Neural progenitor cell (in vitro differentiated cells): ENCODE measurements at regions not wholly inside any gene's neighbourhood (a gene's known extent, or its start where the extent isn't known, plus 50 kb on each side); places are given as distances from the start of the nearest gene placed in this dataset.

ENCODE experiments used
- DNase-seq: peaks from one replicate; pipeline ENCODE4 v3.0.0-alpha.2; 2016; ENCODE audit warnings: low spot score
- H2AFZ ChIP-seq: fragments of 200-600 bp; sonication (generic); replicated peaks from 2 replicates; pipeline ENCODE4 v1.6.1; 2016; ENCODE audit warnings: antibody characterized with exemption
- H3F3A ChIP-seq: fragments of 200-600 bp; sonication (generic); 2 replicates; pipeline ENCODE4 v1.6.1; 2016; ENCODE audit warnings: antibody characterized with exemption, low read depth
- H3K27ac ChIP-seq: fragments of 200-600 bp; sonication (generic); 2 replicates; pipeline ENCODE4 v1.5.1; 2016; ENCODE audit warnings: mild to moderate bottlenecking
- H3K27me3 ChIP-seq: fragments of 200-600 bp; sonication (generic); 2 replicates; pipeline ENCODE4 v1.6.1; 2016; ENCODE audit warnings: mild to moderate bottlenecking, moderate library complexity
- H3K36me3 ChIP-seq: fragments of 200-600 bp; sonication (generic); 2 replicates; pipeline ENCODE4 v1.5.1; 2016
- H3K4me1 ChIP-seq: fragments of 200-600 bp; sonication (generic); 2 replicates; pipeline ENCODE4 v1.6.1; 2016; ENCODE audit warnings: mixed run types
- H3K4me2 ChIP-seq: fragments of 200-600 bp; sonication (generic); 2 replicates; pipeline ENCODE4 v1.6.1; 2016
- H3K4me3 ChIP-seq: fragments of 200-600 bp; sonication (generic); 2 replicates; pipeline ENCODE4 v1.5.1; 2016
- H3K79me2 ChIP-seq: fragments of 200-600 bp; sonication (generic); 2 replicates; pipeline ENCODE4 v1.6.1; 2016; ENCODE audit warnings: low read depth
- H3K9ac ChIP-seq: fragments of 200-600 bp; sonication (generic); 2 replicates; pipeline ENCODE4 v1.6.1; 2016
- H3K9me3 ChIP-seq: fragments of 200-600 bp; sonication (generic); 2 replicates; pipeline ENCODE4 v1.5.1; 2016; ENCODE audit warnings: low read depth
- H4K20me1 ChIP-seq: fragments of 200-600 bp; sonication (generic); 2 replicates; pipeline ENCODE4 v1.6.1; 2016; ENCODE audit warnings: low read depth
- H3K27ac Mint-ChIP-seq: 3 replicates; pipeline ENCODE4 v1.8.0; 2021; ENCODE audit warnings: mixed read lengths
- H3K27me3 Mint-ChIP-seq: 2 replicates; pipeline ENCODE4 v1.8.0; 2022; ENCODE audit warnings: low read depth, mild to moderate bottlenecking, inconsistent platforms, moderate library complexity, mixed read lengths; ENCODE audit not compliant: insufficient read depth
- H3K36me3 Mint-ChIP-seq: 3 replicates; pipeline ENCODE4 v1.8.0; 2021; ENCODE audit warnings: mixed read lengths
- H3K4me1 Mint-ChIP-seq: 3 replicates; pipeline ENCODE4 v1.8.0; 2021; ENCODE audit warnings: mixed read lengths
- H3K4me3 Mint-ChIP-seq: 3 replicates; pipeline ENCODE4 v1.8.0; 2021; ENCODE audit warnings: mild to moderate bottlenecking, moderate library complexity, mixed read lengths
- H3K9me3 Mint-ChIP-seq: 3 replicates; pipeline ENCODE4 v1.8.0; 2020; ENCODE audit warnings: mixed read lengths
- CTCF ChIP-seq: fragments of 200-600 bp; sonication (generic); IDR thresholded peaks from 2 replicates; pipeline ENCODE4 v1.5.1; 2017; ENCODE audit warnings: antibody characterized with exemption, mild to moderate bottlenecking
- EZH2 ChIP-seq: fragments of 200-600 bp; sonication (generic); IDR thresholded peaks from 2 replicates; pipeline ENCODE4 v1.6.1; 2017; ENCODE audit warnings: antibody characterized with exemption, mild to moderate bottlenecking, moderate library complexity
- EZH2phosphoT487 ChIP-seq: fragments of 200-600 bp; sonication (generic); IDR thresholded peaks from 2 replicates; pipeline ENCODE4 v1.6.1; 2017; ENCODE audit warnings: antibody characterized with exemption

- Histone ChIP-seq H3K9me3 (no peaks in the 10 kb centered on the region), H2AFZ (no peak overlapping the region), H3K79me2 (no peaks in the 10 kb centered on the region), H3K27me3 (peaks cover 32% of the 10 kb centered on the region), H4K20me1 (peaks cover 10% of the 10 kb centered on the region), H3K4me3 (no peak overlapping the region), H3F3A (peaks cover 17% of the 10 kb centered on the region), H3K4me2 (peak overlapping the region; percentile 55), H3K9ac (no peak overlapping the region), H3K27ac (peak overlapping the region; percentile 88), H3K36me3 (no peaks in the 10 kb centered on the region), H3K4me1 (peaks cover 21% of the 10 kb centered on the region)
- Mint-ChIP-seq H3K9me3 (peaks cover 2% of the 10 kb centered on the region), H3K4me1 (peaks cover 15% of the 10 kb centered on the region), H3K27me3 (peaks cover 15% of the 10 kb centered on the region), H3K27ac (no peak overlapping the region), H3K4me3 (no peak overlapping the region), H3K36me3 (no peaks in the 10 kb centered on the region)
- peak; percentile 88 for DNase-seq
- TF ChIP-seq EZH2: no peak
- no peak for TF ChIP-seq EZH2phosphoT487
- TF ChIP-seq CTCF: no peak
Observed at GRCh38 chr9:97747201-97747965, 50.2 kb upstream of the XPA start.

GRCh38 chr9:97748525-97748924 lies 51.4 kb upstream of the XPA start:
- peaks cover 18% of the 10 kb centered on the region for H3K27me3 Mint-ChIP-seq

GRCh38 chr9:97749928-97750327 lies 52.8 kb upstream of the XPA start:
- Histone ChIP-seq H3K9ac (no peak overlapping the region), H3K27me3 (peaks cover 6% of the 10 kb centered on the region), H3K27ac (no peak overlapping the region), H2AFZ (no peak overlapping the region), H3K9me3 (peaks cover 4% of the 10 kb centered on the region), H3K4me1 (peaks cover 21% of the 10 kb centered on the region), H3K4me3 (no peak overlapping the region), H3K36me3 (no peaks in the 10 kb centered on the region), H3K79me2 (no peaks in the 10 kb centered on the region), H3F3A (peaks cover 17% of the 10 kb centered on the region), H3K4me2 (no peak overlapping the region), H4K20me1 (peaks cover 10% of the 10 kb centered on the region)
- no peak overlapping the region for H3K4me3 Mint-ChIP-seq
- H3K9me3 Mint-ChIP-seq: peaks cover 3% of the 10 kb centered on the region
- H3K4me1 Mint-ChIP-seq: peaks cover 15% of the 10 kb centered on the region
- H3K27me3 Mint-ChIP-seq: peaks cover 14% of the 10 kb centered on the region
- no peak for DNase-seq
- TF ChIP-seq CTCF (no peak), EZH2phosphoT487 (no peak), EZH2 (no peak)
- H3K27ac Mint-ChIP-seq: no peak overlapping the region
- H3K36me3 Mint-ChIP-seq: no peaks in the 10 kb centered on the region

More at GRCh38 chr9:97748525-97748924, 51.4 kb upstream of the XPA start:
- Mint-ChIP-seq H3K4me1 (peaks cover 15% of the 10 kb centered on the region), H3K27ac (no peak overlapping the region), H3K4me3 (no peak overlapping the region), H3K36me3 (no peaks in the 10 kb centered on the region), H3K9me3 (peaks cover 2% of the 10 kb centered on the region)
- H4K20me1 ChIP-seq: peaks cover 10% of the 10 kb centered on the region
- H3F3A ChIP-seq: peaks cover 17% of the 10 kb centered on the region
- no peak overlapping the region for H3K9ac ChIP-seq
- no peak for TF ChIP-seq EZH2
- no peak for TF ChIP-seq EZH2phosphoT487
- TF ChIP-seq CTCF: no peak
- H3K36me3 ChIP-seq: no peaks in the 10 kb centered on the region
- DNase-seq: no peak
- peaks cover 20% of the 10 kb centered on the region for H3K27me3 ChIP-seq
- H2AFZ ChIP-seq: no peak overlapping the region
- H3K27ac ChIP-seq: no peak overlapping the region
- H3K9me3 ChIP-seq: no peaks in the 10 kb centered on the region
- H3K79me2 ChIP-seq: no peaks in the 10 kb centered on the region
- H3K4me2 ChIP-seq: no peak overlapping the region
- peaks cover 21% of the 10 kb centered on the region for H3K4me1 ChIP-seq
- no peak overlapping the region for H3K4me3 ChIP-seq
